Neural progenitor cell (in vitro differentiated cells): ENCODE measurements at regions not wholly inside any gene's neighbourhood (a gene's known extent, or its start where the extent isn't known, plus 50 kb on each side); places are given as distances from the start of the nearest gene placed in this dataset.
A peak's percentile ranks its signal among the peaks of the same experiment; 100 is the strongest.

Source experiments
- DNase-seq: peaks from one replicate; pipeline ENCODE4 v3.0.0-alpha.2; 2016; ENCODE audit warnings: low spot score
- H2AFZ ChIP-seq: fragments of 200-600 bp; sonication (generic); replicated peaks from 2 replicates; pipeline ENCODE4 v1.6.1; 2016; ENCODE audit warnings: antibody characterized with exemption
- H3F3A ChIP-seq: fragments of 200-600 bp; sonication (generic); 2 replicates; pipeline ENCODE4 v1.6.1; 2016; ENCODE audit warnings: antibody characterized with exemption, low read depth
- H3K27ac ChIP-seq: fragments of 200-600 bp; sonication (generic); 2 replicates; pipeline ENCODE4 v1.5.1; 2016; ENCODE audit warnings: mild to moderate bottlenecking
- H3K27me3 ChIP-seq: fragments of 200-600 bp; sonication (generic); 2 replicates; pipeline ENCODE4 v1.6.1; 2016; ENCODE audit warnings: mild to moderate bottlenecking, moderate library complexity
- H3K36me3 ChIP-seq: fragments of 200-600 bp; sonication (generic); 2 replicates; pipeline ENCODE4 v1.5.1; 2016
- H3K4me1 ChIP-seq: fragments of 200-600 bp; sonication (generic); 2 replicates; pipeline ENCODE4 v1.6.1; 2016; ENCODE audit warnings: mixed run types
- H3K4me2 ChIP-seq: fragments of 200-600 bp; sonication (generic); 2 replicates; pipeline ENCODE4 v1.6.1; 2016
- H3K4me3 ChIP-seq: fragments of 200-600 bp; sonication (generic); 2 replicates; pipeline ENCODE4 v1.5.1; 2016
- H3K79me2 ChIP-seq: fragments of 200-600 bp; sonication (generic); 2 replicates; pipeline ENCODE4 v1.6.1; 2016; ENCODE audit warnings: low read depth
- H3K9ac ChIP-seq: fragments of 200-600 bp; sonication (generic); 2 replicates; pipeline ENCODE4 v1.6.1; 2016
- H3K9me3 ChIP-seq: fragments of 200-600 bp; sonication (generic); 2 replicates; pipeline ENCODE4 v1.5.1; 2016; ENCODE audit warnings: low read depth
- H4K20me1 ChIP-seq: fragments of 200-600 bp; sonication (generic); 2 replicates; pipeline ENCODE4 v1.6.1; 2016; ENCODE audit warnings: low read depth
- H3K27ac Mint-ChIP-seq: 3 replicates; pipeline ENCODE4 v1.8.0; 2021; ENCODE audit warnings: mixed read lengths
- H3K27me3 Mint-ChIP-seq: 2 replicates; pipeline ENCODE4 v1.8.0; 2022; ENCODE audit warnings: low read depth, mild to moderate bottlenecking, inconsistent platforms, moderate library complexity, mixed read lengths; ENCODE audit not compliant: insufficient read depth
- H3K36me3 Mint-ChIP-seq: 3 replicates; pipeline ENCODE4 v1.8.0; 2021; ENCODE audit warnings: mixed read lengths
- H3K4me1 Mint-ChIP-seq: 3 replicates; pipeline ENCODE4 v1.8.0; 2021; ENCODE audit warnings: mixed read lengths
- H3K4me3 Mint-ChIP-seq: 3 replicates; pipeline ENCODE4 v1.8.0; 2021; ENCODE audit warnings: mild to moderate bottlenecking, moderate library complexity, mixed read lengths
- H3K9me3 Mint-ChIP-seq: 3 replicates; pipeline ENCODE4 v1.8.0; 2020; ENCODE audit warnings: mixed read lengths
- EZH2 ChIP-seq: fragments of 200-600 bp; sonication (generic); IDR thresholded peaks from 2 replicates; pipeline ENCODE4 v1.6.1; 2017; ENCODE audit warnings: antibody characterized with exemption, mild to moderate bottlenecking, moderate library complexity
- EZH2phosphoT487 ChIP-seq: fragments of 200-600 bp; sonication (generic); IDR thresholded peaks from 2 replicates; pipeline ENCODE4 v1.6.1; 2017; ENCODE audit warnings: antibody characterized with exemption
- TF ChIP-seq, protein P1 (sequence below): fragments of 200-600 bp; sonication (generic); IDR thresholded peaks from 2 replicates; pipeline ENCODE4 v1.5.1; 2017; ENCODE audit warnings: antibody characterized with exemption, mild to moderate bottlenecking

DNA sequence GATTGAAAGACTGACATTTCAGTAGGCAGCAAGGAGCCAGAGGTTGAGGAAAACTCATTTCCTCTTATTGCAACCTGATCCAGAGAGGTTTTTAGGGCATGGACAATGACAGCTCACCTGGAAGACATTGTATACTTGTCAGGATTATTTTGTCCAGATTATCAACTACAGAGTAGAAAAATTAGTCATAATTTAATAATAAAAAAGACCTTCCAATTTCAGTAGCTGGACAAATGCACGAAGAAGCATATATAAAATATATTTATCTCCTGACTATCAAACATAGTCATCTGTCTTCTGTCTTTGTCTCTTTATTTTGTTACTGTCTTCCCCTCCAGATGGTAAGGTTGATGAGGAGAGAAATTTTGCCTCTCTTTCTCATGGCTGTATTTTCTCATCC lies 330.6 kb upstream of the RAG2 start:
- DNase-seq: no peak
- Histone ChIP-seq H3K4me1 (no peaks in the 10 kb centered on the region), H3K9ac (no peak overlapping the region), H3K4me2 (no peak overlapping the region), H4K20me1 (no peaks in the 10 kb centered on the region), H3K27me3 (no peaks in the 10 kb centered on the region), H2AFZ (no peak overlapping the region), H3K27ac (no peak overlapping the region), H3K79me2 (no peaks in the 10 kb centered on the region), H3K9me3 (no peaks in the 10 kb centered on the region), H3F3A (no peaks in the 10 kb centered on the region), H3K36me3 (no peaks in the 10 kb centered on the region), H3K4me3 (no peak overlapping the region)
- no peak overlapping the region for H3K27ac Mint-ChIP-seq
- no peaks in the 10 kb centered on the region for H3K27me3 Mint-ChIP-seq
- H3K4me3 Mint-ChIP-seq: no peak overlapping the region
- no peaks in the 10 kb centered on the region for H3K36me3 Mint-ChIP-seq
- H3K9me3 Mint-ChIP-seq: peaks cover 2% of the 10 kb centered on the region
- TF ChIP-seq, protein P1, sequence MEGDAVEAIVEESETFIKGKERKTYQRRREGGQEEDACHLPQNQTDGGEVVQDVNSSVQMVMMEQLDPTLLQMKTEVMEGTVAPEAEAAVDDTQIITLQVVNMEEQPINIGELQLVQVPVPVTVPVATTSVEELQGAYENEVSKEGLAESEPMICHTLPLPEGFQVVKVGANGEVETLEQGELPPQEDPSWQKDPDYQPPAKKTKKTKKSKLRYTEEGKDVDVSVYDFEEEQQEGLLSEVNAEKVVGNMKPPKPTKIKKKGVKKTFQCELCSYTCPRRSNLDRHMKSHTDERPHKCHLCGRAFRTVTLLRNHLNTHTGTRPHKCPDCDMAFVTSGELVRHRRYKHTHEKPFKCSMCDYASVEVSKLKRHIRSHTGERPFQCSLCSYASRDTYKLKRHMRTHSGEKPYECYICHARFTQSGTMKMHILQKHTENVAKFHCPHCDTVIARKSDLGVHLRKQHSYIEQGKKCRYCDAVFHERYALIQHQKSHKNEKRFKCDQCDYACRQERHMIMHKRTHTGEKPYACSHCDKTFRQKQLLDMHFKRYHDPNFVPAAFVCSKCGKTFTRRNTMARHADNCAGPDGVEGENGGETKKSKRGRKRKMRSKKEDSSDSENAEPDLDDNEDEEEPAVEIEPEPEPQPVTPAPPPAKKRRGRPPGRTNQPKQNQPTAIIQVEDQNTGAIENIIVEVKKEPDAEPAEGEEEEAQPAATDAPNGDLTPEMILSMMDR: no peak
- TF ChIP-seq EZH2 (no peak), EZH2phosphoT487 (no peak)
- H3K4me1 Mint-ChIP-seq: no peaks in the 10 kb centered on the region

DNA sequence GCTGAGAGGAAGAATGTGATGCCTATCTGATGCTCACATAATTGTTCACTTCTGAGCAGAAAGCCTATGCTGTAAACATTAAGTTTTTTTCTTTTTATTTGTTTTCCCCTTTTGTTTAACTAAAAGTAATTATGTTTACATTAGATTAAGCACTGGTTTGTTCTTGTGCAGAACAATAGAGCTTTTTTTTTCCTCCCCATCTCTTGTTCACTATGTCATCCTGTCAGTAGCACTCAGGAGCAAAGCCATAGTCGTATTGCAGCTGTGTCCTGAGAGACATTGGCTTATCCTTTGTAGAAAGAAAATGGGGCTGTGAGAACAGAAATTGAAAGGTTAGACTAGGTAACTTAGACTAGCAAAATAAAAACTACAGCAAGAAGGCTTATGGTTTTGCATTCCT lies 301.8 kb upstream of the RAG2 start:
- TF ChIP-seq EZH2phosphoT487 (no peak), EZH2 (no peak)
- TF ChIP-seq, protein P1: no peak
- Histone ChIP-seq H3K36me3 (no peaks in the 10 kb centered on the region), H3K4me3 (no peak overlapping the region), H3K27me3 (no peaks in the 10 kb centered on the region), H4K20me1 (no peaks in the 10 kb centered on the region), H3F3A (peaks cover 14% of the 10 kb centered on the region), H3K27ac (peak overlapping the region; percentile 75), H3K9me3 (no peaks in the 10 kb centered on the region), H3K4me1 (peaks cover 24% of the 10 kb centered on the region), H3K79me2 (no peaks in the 10 kb centered on the region), H3K9ac (no peak overlapping the region), H2AFZ (no peak overlapping the region), H3K4me2 (peak overlapping the region; percentile 40)
- no peaks in the 10 kb centered on the region for H3K27me3 Mint-ChIP-seq
- DNase-seq: peak; percentile 56
- H3K9me3 Mint-ChIP-seq: peaks cover under 1% of the 10 kb centered on the region
- H3K4me3 Mint-ChIP-seq: no peak overlapping the region
- no peaks in the 10 kb centered on the region for H3K36me3 Mint-ChIP-seq
- no peak overlapping the region for H3K27ac Mint-ChIP-seq
- H3K4me1 Mint-ChIP-seq: peaks cover 3% of the 10 kb centered on the region

DNA sequence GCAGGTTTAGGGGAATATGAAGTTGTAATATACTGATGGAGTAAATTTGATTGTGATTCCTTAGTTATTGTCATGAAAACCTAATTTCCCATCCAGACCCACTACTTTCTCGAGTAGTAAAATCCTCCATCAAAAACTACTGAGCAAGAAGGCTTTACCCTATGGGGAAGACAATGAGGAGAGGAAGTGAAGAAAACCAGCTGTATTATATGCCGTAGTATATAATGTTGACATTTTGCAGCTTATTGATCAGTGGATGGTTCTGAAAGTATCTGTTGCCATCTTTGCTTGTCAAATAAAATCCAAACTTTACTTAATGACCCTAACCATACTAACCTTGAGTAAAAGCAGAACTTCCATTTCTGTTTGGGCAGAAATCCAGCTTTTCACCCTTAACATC lies 292.8 kb upstream of the RAG2 start:
- H3K27ac Mint-ChIP-seq: no peak overlapping the region
- no peaks in the 10 kb centered on the region for H3K27me3 Mint-ChIP-seq
- no peaks in the 10 kb centered on the region for H4K20me1 ChIP-seq
- H3K36me3 ChIP-seq: no peaks in the 10 kb centered on the region
- H3K36me3 Mint-ChIP-seq: no peaks in the 10 kb centered on the region
- no peaks in the 10 kb centered on the region for H3K4me1 ChIP-seq
- TF ChIP-seq, protein P1: no peak
- TF ChIP-seq EZH2 (no peak), EZH2phosphoT487 (no peak)
- H3K9ac ChIP-seq: no peak overlapping the region
- H3K79me2 ChIP-seq: no peaks in the 10 kb centered on the region
- no peak overlapping the region for H2AFZ ChIP-seq
- no peak overlapping the region for H3K4me3 Mint-ChIP-seq
- H3K27me3 ChIP-seq: no peaks in the 10 kb centered on the region
- no peaks in the 10 kb centered on the region for H3K4me1 Mint-ChIP-seq
- no peak overlapping the region for H3K4me3 ChIP-seq
- no peak overlapping the region for H3K4me2 ChIP-seq
- no peak overlapping the region for H3K27ac ChIP-seq
- H3K9me3 Mint-ChIP-seq: no peaks in the 10 kb centered on the region
- H3F3A ChIP-seq: no peaks in the 10 kb centered on the region
- H3K9me3 ChIP-seq: no peaks in the 10 kb centered on the region
- no peak for DNase-seq
